ENCODE measurements at regions not wholly inside any gene's neighbourhood (a gene's known extent, or its start where the extent isn't known, plus 50 kb on each side); places are given as distances from the start of the nearest gene placed in this dataset.

- TF ChIP-seq SIN3A (IDR thresholded peaks at IDR 0.05; ENCODE audit: borderline replicate concordance, insufficient read depth, low read depth, low read length): no peak
- TF ChIP-seq CTCF (IDR thresholded peaks at IDR 0.05): no peak
- TF ChIP-seq REST (IDR thresholded peaks at IDR 0.05; ENCODE audit: insufficient read depth in 1 of 2, low read depth in 2 of 2, low read length in 1 of 2): no peak
Measured at GRCh38 chr5:97501286-97501964, 318.4 kb upstream of the RIOK2 start.
